ENCODE measurements at regions not wholly inside any gene's neighbourhood (a gene's known extent, or its start where the extent isn't known, plus 50 kb on each side); places are given as distances from the start of the nearest gene placed in this dataset.

DNA sequence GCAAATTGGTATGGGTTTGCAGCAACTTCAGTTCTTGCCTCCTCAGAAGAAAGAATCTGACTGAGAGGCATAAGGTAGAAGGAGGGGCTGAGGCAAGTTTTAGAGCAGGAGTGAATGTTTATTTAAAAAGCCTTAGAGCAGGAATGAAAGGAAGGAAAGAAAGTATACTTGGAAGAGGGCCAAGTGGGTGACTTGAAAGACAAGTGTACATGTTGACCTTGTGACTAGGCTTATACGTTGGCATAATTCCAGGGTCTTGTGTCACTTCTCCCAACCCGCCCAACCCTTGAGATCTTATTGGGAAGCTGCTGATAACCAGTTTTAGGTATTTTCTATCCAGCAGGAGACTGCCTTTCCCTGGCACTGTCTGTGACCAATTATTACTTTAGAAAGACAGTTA is 436.9 kb upstream of the ZNF717 start:
- Histone ChIP-seq H3K36me3 (replicated peaks; ENCODE audit: low read depth, low read length) (no peaks in the 10 kb centered on the region), H3K4me2 (ENCODE audit: low read length) (no peak overlapping the region), H3K27ac (ENCODE audit: low read length) (no peak overlapping the region), H3K4me1 (ENCODE audit: low read length) (no peaks in the 10 kb centered on the region), H3K4me3 (ENCODE audit: low read length) (no peak overlapping the region), H3K27me3 (ENCODE audit: low read depth, low read length) (no peaks in the 10 kb centered on the region), H3K79me2 (ENCODE audit: low read length) (no peaks in the 10 kb centered on the region), H2AFZ (ENCODE audit: low read depth, low read length) (no peak overlapping the region), H4K20me1 (ENCODE audit: insufficient read depth, low read length) (no peaks in the 10 kb centered on the region), H3K9ac (ENCODE audit: low read length) (no peak overlapping the region), H3K9me3 (ENCODE audit: insufficient read depth, low read length) (no peaks in the 10 kb centered on the region)
- TF ChIP-seq, protein P1, sequence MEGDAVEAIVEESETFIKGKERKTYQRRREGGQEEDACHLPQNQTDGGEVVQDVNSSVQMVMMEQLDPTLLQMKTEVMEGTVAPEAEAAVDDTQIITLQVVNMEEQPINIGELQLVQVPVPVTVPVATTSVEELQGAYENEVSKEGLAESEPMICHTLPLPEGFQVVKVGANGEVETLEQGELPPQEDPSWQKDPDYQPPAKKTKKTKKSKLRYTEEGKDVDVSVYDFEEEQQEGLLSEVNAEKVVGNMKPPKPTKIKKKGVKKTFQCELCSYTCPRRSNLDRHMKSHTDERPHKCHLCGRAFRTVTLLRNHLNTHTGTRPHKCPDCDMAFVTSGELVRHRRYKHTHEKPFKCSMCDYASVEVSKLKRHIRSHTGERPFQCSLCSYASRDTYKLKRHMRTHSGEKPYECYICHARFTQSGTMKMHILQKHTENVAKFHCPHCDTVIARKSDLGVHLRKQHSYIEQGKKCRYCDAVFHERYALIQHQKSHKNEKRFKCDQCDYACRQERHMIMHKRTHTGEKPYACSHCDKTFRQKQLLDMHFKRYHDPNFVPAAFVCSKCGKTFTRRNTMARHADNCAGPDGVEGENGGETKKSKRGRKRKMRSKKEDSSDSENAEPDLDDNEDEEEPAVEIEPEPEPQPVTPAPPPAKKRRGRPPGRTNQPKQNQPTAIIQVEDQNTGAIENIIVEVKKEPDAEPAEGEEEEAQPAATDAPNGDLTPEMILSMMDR (IDR thresholded peaks at IDR 0.05; ENCODE audit: low read depth, low read length), result no peak
- TF ChIP-seq EZH2phosphoT487 (IDR thresholded peaks at IDR 0.05; ENCODE audit: low read depth), result no peak

DNA sequence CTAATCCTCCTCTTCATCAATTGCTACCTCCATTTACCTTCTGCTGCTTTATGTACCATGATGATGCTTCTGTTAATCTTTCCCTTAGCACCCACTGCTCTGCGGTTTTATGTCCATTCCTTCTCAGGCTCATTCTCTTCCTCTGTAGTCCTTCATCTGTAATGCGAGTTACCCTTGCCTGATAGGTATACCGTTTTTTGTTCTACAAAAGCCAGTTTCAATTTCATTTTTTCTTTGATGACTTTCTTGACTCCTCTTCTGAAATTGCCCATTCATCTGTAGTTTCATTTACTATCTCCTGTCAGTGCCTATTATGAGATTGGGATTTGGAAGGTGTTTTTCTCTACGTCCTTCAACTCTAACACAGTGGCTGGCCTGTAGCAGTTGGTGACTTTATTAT is 445.9 kb upstream of the ZNF717 start:
- no peak overlapping the region for H3K27ac ChIP-seq (ENCODE audit: low read length)
- no peaks in the 10 kb centered on the region for H3K4me1 ChIP-seq (ENCODE audit: low read length)
- no peaks in the 10 kb centered on the region for H3K36me3 ChIP-seq (replicated peaks; ENCODE audit: low read depth, low read length)
- H3K4me2 ChIP-seq (ENCODE audit: low read length), result no peak overlapping the region
- no peaks in the 10 kb centered on the region for H3K27me3 ChIP-seq (ENCODE audit: low read depth, low read length)
- H3K9me3 ChIP-seq (ENCODE audit: insufficient read depth, low read length), result no peaks in the 10 kb centered on the region; the same call in 1 of the 2 replicates
- no peaks in the 10 kb centered on the region for H3K79me2 ChIP-seq (ENCODE audit: low read length)
- no peak overlapping the region for H3K4me3 ChIP-seq (ENCODE audit: low read length)
- no peak overlapping the region for H3K9ac ChIP-seq (ENCODE audit: low read length)
- no peak for TF ChIP-seq EZH2phosphoT487 (IDR thresholded peaks at IDR 0.05; ENCODE audit: low read depth)
- TF ChIP-seq, protein P1 (IDR thresholded peaks at IDR 0.05; ENCODE audit: low read depth, low read length), result no peak
- H4K20me1 ChIP-seq (ENCODE audit: insufficient read depth, low read length), result no peaks in the 10 kb centered on the region
- H2AFZ ChIP-seq (ENCODE audit: low read depth, low read length), result no peak overlapping the region

DNA sequence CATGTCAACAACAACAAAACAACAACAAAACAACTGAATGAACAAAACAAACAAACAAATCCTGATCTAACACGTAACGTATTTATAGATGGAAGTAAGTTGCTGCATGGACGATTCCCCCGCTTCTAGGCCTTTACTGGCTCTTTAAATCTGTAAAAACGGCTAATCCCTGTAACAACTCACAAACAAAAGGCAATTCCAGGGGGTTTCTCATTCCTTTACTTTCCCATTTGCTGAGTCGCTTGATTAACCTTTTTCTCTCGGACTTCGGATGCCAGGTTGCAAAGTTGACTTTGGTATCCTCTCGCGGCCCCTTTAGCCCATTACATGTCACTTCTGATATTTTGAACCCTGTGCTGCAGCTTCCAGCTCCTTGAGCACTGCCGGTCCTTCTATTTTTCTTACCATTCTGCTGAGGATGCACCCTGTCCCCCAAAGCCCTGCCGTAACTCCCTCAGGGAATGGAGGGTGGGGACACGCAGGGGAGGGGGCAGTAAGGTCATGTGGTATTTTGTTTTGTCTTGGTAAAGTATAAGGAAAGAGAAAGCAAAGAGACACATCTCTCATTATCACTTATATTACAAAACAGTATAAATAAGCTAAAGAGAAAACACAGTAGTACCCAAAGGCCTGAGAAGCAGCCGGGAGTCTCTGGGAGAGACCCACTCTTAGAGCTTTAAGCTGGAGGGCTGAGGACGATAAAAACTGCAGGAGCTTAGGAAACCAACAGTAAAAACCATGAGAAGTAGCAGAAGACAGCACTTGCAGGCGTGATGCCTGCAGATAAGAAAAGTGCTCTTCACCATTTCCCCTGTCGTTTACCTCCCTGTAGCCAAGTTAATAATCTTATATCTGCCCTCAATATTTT is 457.8 kb upstream of the ZNF717 start:
- Histone ChIP-seq H3K4me3 (ENCODE audit: low read length) (no peak overlapping the region), H3K4me2 (ENCODE audit: low read length) (no peak overlapping the region), H3K9ac (ENCODE audit: low read length) (no peak overlapping the region)

DNA sequence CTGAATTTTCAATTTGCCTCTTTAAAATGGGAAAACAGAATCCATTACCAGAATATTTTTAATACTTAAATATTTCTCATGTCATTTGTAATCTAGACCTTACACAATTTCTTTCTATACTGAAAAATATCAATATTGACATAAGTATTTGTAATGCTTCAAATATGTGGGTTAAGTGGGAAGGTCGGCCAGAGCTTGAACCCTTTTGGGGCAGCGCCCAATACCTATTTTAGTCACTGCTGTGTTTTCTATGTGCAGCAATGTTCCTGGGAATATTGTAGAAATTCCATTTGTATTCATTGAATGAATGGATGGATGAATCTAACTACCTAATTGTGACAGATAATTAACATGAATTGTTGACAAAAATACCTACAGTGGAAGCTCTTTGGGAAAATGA is 459.7 kb upstream of the ZNF717 start:
- no peaks in the 10 kb centered on the region for H4K20me1 ChIP-seq (ENCODE audit: insufficient read depth, low read length)
- no peaks in the 10 kb centered on the region for H3K79me2 ChIP-seq (ENCODE audit: low read length)
- H3K27ac ChIP-seq (ENCODE audit: low read length), result no peak overlapping the region
- no peaks in the 10 kb centered on the region for H3K36me3 ChIP-seq (replicated peaks; ENCODE audit: low read depth, low read length)
- H2AFZ ChIP-seq (ENCODE audit: low read depth, low read length), result no peak overlapping the region
- no peak for TF ChIP-seq EZH2phosphoT487 (IDR thresholded peaks at IDR 0.05; ENCODE audit: low read depth)
- TF ChIP-seq, protein P1 (IDR thresholded peaks at IDR 0.05; ENCODE audit: low read depth, low read length), result no peak
- no peak overlapping the region for H3K4me3 ChIP-seq (ENCODE audit: low read length)
- no peak overlapping the region for H3K4me2 ChIP-seq (ENCODE audit: low read length)
- H3K9ac ChIP-seq (ENCODE audit: low read length), result no peak overlapping the region
- H3K27me3 ChIP-seq (ENCODE audit: low read depth, low read length), result no peaks in the 10 kb centered on the region
- no peaks in the 10 kb centered on the region for H3K4me1 ChIP-seq (ENCODE audit: low read length)
- no peaks in the 10 kb centered on the region for H3K9me3 ChIP-seq (ENCODE audit: insufficient read depth, low read length)

More for the DNA sequence above, 457.8 kb upstream of the ZNF717 start:
- TF ChIP-seq, protein P1 (IDR thresholded peaks at IDR 0.05; ENCODE audit: low read depth, low read length), result no peak
- no peak for TF ChIP-seq EZH2phosphoT487 (IDR thresholded peaks at IDR 0.05; ENCODE audit: low read depth)
- no peak overlapping the region for H3K27ac ChIP-seq (ENCODE audit: low read length)
- H4K20me1 ChIP-seq (ENCODE audit: insufficient read depth, low read length), result no peaks in the 10 kb centered on the region
- no peaks in the 10 kb centered on the region for H3K9me3 ChIP-seq (ENCODE audit: insufficient read depth, low read length)
- H3K36me3 ChIP-seq (replicated peaks; ENCODE audit: low read depth, low read length), result no peaks in the 10 kb centered on the region
- no peak overlapping the region for H2AFZ ChIP-seq (ENCODE audit: low read depth, low read length)
- H3K27me3 ChIP-seq (ENCODE audit: low read depth, low read length), result no peaks in the 10 kb centered on the region
- H3K79me2 ChIP-seq (ENCODE audit: low read length), result no peaks in the 10 kb centered on the region
- no peaks in the 10 kb centered on the region for H3K4me1 ChIP-seq (ENCODE audit: low read length)

All from OCI-LY3 (cell line).